Loucy (cell line): ENCODE measurements at regions not wholly inside any gene's neighbourhood (a gene's known extent, or its start where the extent isn't known, plus 50 kb on each side); places are given as distances from the start of the nearest gene placed in this dataset.

Source experiments
- H2AFZ ChIP-seq: fragments of 200-600 bp; sonication (generic); 2 replicates; pipeline ENCODE4 v1.6.0; 2016; ENCODE audit warnings: antibody characterized with exemption, mild to moderate bottlenecking, low read length, moderate library complexity
- H3F3A ChIP-seq: fragments of 200-600 bp; 2 replicates; pipeline ENCODE4 v1.6.0; 2016; ENCODE audit warnings: antibody characterized with exemption, low read depth, mild to moderate bottlenecking
- H3K27me3 ChIP-seq: fragments of 200-600 bp; sonication (generic); 2 replicates; pipeline ENCODE4 v1.6.1; 2014; ENCODE audit warnings: low read length, mild to moderate bottlenecking; ENCODE audit not compliant: insufficient read depth, poor library complexity, severe bottlenecking
- H3K36me3 ChIP-seq: fragments of 200-600 bp; sonication (generic); 2 replicates; pipeline ENCODE4 v1.6.1; 2016; ENCODE audit warnings: low read length; ENCODE audit not compliant: insufficient read depth
- H3K4me1 ChIP-seq: fragments of 200-600 bp; sonication (generic); 2 replicates; pipeline ENCODE4 v1.5.1; 2014; ENCODE audit warnings: low read length, mild to moderate bottlenecking; ENCODE audit not compliant: insufficient read depth, poor library complexity, severe bottlenecking
- H3K4me2 ChIP-seq: fragments of 200-600 bp; sonication (generic); 2 replicates; pipeline ENCODE4 v1.6.0; 2014; ENCODE audit warnings: antibody characterized with exemption, low read length, low read depth, mild to moderate bottlenecking; ENCODE audit not compliant: poor library complexity, severe bottlenecking
- H3K4me3 ChIP-seq: fragments of 200-600 bp; sonication (generic); 2 replicates; pipeline ENCODE4 v1.5.1; 2014; ENCODE audit warnings: low read length, mild to moderate bottlenecking, mixed read lengths; ENCODE audit not compliant: poor library complexity, severe bottlenecking
- H3K79me2 ChIP-seq: fragments of 200-600 bp; sonication (generic); 2 replicates; pipeline ENCODE4 v1.6.1; 2014; ENCODE audit warnings: low read length; ENCODE audit not compliant: insufficient read depth
- H3K9ac ChIP-seq: fragments of 200-600 bp; sonication (generic); 2 replicates; pipeline ENCODE4 v1.6.0; 2014; ENCODE audit warnings: mild to moderate bottlenecking, low read depth, low read length, moderate library complexity; ENCODE audit not compliant: poor library complexity, severe bottlenecking
- H3K9me2 ChIP-seq: fragments of 200-600 bp; sonication (generic); replicated peaks from 2 replicates; pipeline ENCODE4 v1.6.1; 2016; ENCODE audit warnings: low read depth, low read length, mixed read lengths
- H3K9me3 ChIP-seq: fragments of 200-600 bp; sonication (generic); 2 replicates; pipeline ENCODE4 v1.6.1; 2014; ENCODE audit warnings: mild to moderate bottlenecking, antibody characterized with exemption, low read length, low read depth; ENCODE audit not compliant: insufficient read depth
- H4K20me1 ChIP-seq: fragments of 200-600 bp; sonication (generic); 2 replicates; pipeline ENCODE4 v1.6.0; 2014; ENCODE audit warnings: antibody characterized with exemption, low read length, mild to moderate bottlenecking; ENCODE audit not compliant: insufficient read depth, poor library complexity, severe bottlenecking
- EZH2phosphoT487 ChIP-seq: fragments of 200-600 bp; IDR thresholded peaks from 2 replicates; pipeline ENCODE4 v1.6.1; 2018; ENCODE audit warnings: antibody characterized with exemption, mild to moderate bottlenecking, moderate library complexity, borderline replicate concordance
- TF ChIP-seq, protein P1 (sequence below): fragments of 200-600 bp; sonication (generic); conservative IDR thresholded peaks from 2 replicates; pipeline ENCODE4 v1.5.1; 2014; ENCODE audit warnings: mild to moderate bottlenecking, antibody characterized with exemption, low read length

DNA sequence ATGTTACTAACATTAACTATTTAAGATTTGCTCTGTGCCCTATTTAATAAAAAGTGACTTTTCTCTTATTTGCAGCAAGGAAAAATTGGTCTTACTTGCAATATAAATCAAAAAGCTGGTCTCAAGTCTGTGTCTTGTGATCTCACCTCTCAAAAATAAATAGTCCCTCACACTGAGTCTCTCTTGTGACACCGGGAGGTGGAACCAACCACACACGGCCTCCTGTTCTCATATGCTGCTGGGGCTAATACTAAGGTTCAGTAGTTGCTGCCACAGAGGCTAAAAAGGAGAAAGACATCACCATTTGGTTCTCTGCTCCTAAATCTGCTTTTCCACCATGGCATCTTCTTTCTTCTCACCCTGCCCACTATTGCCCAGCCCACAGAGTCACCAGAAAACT, 175.8 kb upstream of the FTMT start:
- no peaks in the 10 kb centered on the region for H3K79me2 ChIP-seq
- H4K20me1 ChIP-seq = no peaks in the 10 kb centered on the region
- H3K4me1 ChIP-seq = no peaks in the 10 kb centered on the region
- TF ChIP-seq EZH2phosphoT487 = no peak
- TF ChIP-seq, protein P1, sequence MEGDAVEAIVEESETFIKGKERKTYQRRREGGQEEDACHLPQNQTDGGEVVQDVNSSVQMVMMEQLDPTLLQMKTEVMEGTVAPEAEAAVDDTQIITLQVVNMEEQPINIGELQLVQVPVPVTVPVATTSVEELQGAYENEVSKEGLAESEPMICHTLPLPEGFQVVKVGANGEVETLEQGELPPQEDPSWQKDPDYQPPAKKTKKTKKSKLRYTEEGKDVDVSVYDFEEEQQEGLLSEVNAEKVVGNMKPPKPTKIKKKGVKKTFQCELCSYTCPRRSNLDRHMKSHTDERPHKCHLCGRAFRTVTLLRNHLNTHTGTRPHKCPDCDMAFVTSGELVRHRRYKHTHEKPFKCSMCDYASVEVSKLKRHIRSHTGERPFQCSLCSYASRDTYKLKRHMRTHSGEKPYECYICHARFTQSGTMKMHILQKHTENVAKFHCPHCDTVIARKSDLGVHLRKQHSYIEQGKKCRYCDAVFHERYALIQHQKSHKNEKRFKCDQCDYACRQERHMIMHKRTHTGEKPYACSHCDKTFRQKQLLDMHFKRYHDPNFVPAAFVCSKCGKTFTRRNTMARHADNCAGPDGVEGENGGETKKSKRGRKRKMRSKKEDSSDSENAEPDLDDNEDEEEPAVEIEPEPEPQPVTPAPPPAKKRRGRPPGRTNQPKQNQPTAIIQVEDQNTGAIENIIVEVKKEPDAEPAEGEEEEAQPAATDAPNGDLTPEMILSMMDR = no peak
- no peak overlapping the region for H3K4me3 ChIP-seq
- H3K9ac ChIP-seq = no peak overlapping the region
- H3K4me2 ChIP-seq = no peak overlapping the region
- H3F3A ChIP-seq = no peaks in the 10 kb centered on the region
- no peak overlapping the region for H2AFZ ChIP-seq
- no peaks in the 10 kb centered on the region for H3K9me3 ChIP-seq
- H3K9me2 ChIP-seq = no peaks in the 10 kb centered on the region
- H3K36me3 ChIP-seq = no peaks in the 10 kb centered on the region
- H3K27me3 ChIP-seq = no peaks in the 10 kb centered on the region

DNA sequence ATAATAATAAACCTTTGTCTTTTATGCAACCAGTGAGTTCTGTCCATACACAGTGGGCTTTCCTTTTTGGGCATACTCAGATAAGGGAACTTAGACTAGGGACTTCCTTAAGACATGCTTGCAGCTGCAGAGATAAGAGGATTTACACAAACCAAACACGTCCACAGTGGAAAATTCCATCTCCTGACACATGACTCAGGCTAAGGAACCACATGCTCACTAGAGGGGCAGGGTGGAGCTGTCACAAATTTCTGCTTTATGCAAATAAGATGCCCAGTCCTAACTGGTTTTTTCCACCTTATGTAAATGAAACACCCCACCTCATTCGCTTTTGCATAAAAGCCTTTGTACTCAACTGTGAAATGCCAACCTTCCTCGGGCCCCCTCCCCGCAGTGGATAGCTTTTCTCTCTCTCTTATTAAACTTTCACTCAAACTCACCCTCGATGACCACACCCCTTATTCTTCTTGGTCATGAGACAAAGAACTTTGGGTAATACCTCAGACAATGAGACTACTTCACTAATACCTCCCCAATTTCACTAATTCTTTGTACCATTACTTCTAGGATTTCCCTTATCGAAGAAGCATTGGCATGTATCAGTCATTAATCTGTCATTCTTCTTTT, 170.3 kb upstream of the FTMT start:
- Histone ChIP-seq H3K4me2 (no peak overlapping the region), H3K9me2 (no peaks in the 10 kb centered on the region), H3K27me3 (no peaks in the 10 kb centered on the region), H3K4me3 (no peak overlapping the region), H4K20me1 (no peaks in the 10 kb centered on the region), H3K79me2 (no peaks in the 10 kb centered on the region), H2AFZ (no peak overlapping the region), H3K9me3 (no peaks in the 10 kb centered on the region), H3K9ac (no peak overlapping the region), H3F3A (no peaks in the 10 kb centered on the region), H3K4me1 (no peaks in the 10 kb centered on the region), H3K36me3 (no peaks in the 10 kb centered on the region)
- TF ChIP-seq EZH2phosphoT487 = no peak
- TF ChIP-seq, protein P1 = no peak

GRCh38 chr5:121688126-121688525, 163.6 kb upstream of the FTMT start:
- no peak overlapping the region for H3K9ac ChIP-seq

More at GRCh38 chr5:121688126-121688525, 163.6 kb upstream of the FTMT start:
- no peaks in the 10 kb centered on the region for H3K4me1 ChIP-seq
- H3K4me2 ChIP-seq = no peak overlapping the region
- H3K9me2 ChIP-seq = no peaks in the 10 kb centered on the region
- no peaks in the 10 kb centered on the region for H3K27me3 ChIP-seq
- no peak overlapping the region for H2AFZ ChIP-seq
- H3K4me3 ChIP-seq = no peak overlapping the region
- TF ChIP-seq EZH2phosphoT487 = no peak
- TF ChIP-seq, protein P1 = no peak
- H3K9me3 ChIP-seq = no peaks in the 10 kb centered on the region
- H3F3A ChIP-seq = no peaks in the 10 kb centered on the region
- no peaks in the 10 kb centered on the region for H3K36me3 ChIP-seq
- no peaks in the 10 kb centered on the region for H4K20me1 ChIP-seq
- H3K79me2 ChIP-seq = no peaks in the 10 kb centered on the region
